ENCODE measurements at regions not wholly inside any gene's neighbourhood (a gene's known extent, or its start where the extent isn't known, plus 50 kb on each side); places are given as distances from the start of the nearest gene placed in this dataset.

DNA sequence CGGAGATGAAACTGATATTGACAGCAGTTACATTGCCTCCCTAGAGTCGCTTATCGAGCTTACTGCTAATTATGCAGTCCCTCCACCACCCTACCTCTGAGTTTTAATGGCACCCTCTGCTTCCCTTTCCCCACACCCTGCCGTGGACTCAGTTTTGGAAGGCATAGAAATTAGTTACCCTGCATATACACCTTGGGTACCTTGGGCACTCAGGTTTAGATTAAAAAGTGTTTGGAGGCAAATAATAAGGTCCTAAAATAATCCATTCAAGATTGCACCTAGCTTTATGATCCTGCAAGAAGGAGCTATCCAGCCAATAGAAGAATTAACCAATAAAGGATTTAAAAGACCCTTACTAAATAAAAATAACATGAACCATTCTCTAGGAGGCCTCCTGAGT lies 117.8 kb upstream of the AGBL1 start:
- TF ChIP-seq POLR2A (IDR thresholded peaks at IDR 0.05; ENCODE audit: low read depth, low read length): no peak
- no peak for TF ChIP-seq POLR2AphosphoS5 (IDR thresholded peaks at IDR 0.05; ENCODE audit: low read depth, low read length)
- no peak for TF ChIP-seq TAF1 (IDR thresholded peaks at IDR 0.05; ENCODE audit: borderline replicate concordance, low read depth, low read length)

Measured in GM12892 (cell line).